GM21423 (cell line): ENCODE measurements at regions not wholly inside any gene's neighbourhood (a gene's known extent, or its start where the extent isn't known, plus 50 kb on each side); places are given as distances from the start of the nearest gene placed in this dataset.
"Not testable (repeated sequence)": the region's sequence is repeated elsewhere in the genome, so short reads cannot be mapped to it uniquely, and the experiment has no call there.

Experiments used
- ATAC-seq: cut with Tn5 transposase; IDR thresholded peaks from one replicate; pipeline ENCODE4 v1.9.1; 2021; ENCODE audit warnings: mild to moderate bottlenecking, moderate library complexity; ENCODE audit not compliant: unreplicated experiment

DNA sequence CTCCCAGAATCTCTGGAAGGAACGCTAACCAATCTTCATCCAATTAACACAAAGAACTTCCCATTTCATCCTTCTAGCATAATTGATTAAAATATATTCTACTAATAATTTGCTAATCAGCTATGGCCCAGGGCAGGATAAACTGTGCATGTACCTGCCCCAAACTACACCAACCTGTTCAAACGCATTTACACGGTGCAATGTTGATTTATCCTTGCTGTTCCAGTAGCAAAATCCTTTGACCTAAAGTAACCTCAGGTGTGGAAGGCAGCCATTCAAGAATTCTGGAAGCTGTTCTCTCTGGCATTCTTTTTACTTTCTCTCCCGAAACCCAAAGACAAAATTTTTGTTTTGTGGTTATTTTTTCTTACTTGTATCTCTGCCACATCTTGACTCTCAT, 309.4 kb downstream of the ZNF674 start:
- ATAC-seq: no peak

DNA sequence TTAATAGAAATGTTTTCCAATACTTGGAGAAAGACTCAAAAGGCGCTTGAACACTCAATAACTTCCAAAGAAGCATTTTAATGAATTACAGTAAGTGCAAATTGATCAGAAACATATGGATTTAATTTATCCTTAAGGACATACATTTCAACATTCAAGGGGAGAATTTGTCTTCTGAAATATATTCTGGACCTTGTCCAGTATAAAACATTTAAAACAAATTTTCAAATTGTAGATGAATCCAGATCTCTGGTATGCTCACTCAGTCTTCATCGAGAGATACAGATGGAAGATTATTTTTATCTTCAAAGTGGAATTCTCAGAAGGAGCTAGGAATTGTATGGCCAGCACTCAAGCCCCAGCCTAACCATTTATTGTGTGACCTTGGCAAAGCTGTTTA, 310.4 kb downstream of the ZNF674 start:
- no peak for ATAC-seq

DNA sequence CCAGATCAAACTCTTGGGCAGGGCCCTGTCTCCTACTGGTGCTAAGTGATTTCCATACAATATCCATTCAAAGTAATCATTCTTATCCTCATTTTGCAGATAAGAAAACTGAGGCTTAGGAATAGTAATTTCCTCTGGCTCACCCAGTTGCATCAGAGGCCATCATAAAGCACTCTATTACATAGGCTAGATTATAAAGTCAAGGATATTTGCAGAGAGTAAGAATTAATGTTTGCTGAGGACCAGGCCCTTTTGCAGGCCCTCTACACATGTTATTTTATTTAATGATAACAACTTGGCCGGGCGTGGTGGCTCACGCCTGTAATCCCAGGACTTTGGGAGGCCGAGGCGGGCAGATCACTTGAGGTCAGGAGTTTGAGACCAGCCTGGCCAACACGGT, 316.8 kb downstream of the ZNF674 start:
- ATAC-seq: no peak

DNA sequence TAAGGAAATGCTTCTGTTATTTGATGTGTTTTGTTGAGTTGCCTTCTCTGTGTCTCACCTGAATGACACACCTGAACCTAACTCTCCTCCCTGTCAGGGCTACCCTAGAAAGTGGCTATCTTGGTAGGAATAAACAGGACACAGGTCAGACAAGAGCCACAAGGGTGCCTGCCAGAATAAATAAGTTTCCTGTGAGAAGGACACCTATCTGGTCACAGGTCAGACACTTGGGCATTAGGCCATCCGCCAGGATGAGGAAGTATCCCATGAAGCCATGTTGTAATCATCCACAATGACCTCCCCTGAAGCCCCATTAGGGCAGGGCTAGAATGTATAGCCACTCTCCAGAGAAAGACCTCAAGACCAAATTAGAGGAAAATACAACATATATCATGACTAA, 318.8 kb downstream of the ZNF674 start:
- no peak for ATAC-seq

DNA sequence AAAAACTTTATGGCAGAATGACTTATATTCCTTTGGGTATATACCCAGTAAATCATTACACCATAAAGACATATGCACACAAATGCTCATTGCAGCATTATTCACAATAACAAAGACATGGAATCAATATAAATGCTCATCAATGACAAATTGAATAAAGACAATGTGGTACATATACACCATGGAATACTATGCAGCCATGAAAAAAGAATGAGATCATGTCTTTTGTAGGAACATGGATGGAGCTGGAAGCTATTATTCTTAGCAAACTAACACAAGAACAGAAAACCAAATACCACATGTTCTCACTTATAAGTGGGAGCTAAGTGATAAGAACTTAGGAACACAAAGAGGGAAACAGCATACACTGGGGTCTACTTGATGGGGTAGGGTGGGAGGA, 321.7 kb downstream of the ZNF674 start:
- ATAC-seq: not testable (repeated sequence)

DNA sequence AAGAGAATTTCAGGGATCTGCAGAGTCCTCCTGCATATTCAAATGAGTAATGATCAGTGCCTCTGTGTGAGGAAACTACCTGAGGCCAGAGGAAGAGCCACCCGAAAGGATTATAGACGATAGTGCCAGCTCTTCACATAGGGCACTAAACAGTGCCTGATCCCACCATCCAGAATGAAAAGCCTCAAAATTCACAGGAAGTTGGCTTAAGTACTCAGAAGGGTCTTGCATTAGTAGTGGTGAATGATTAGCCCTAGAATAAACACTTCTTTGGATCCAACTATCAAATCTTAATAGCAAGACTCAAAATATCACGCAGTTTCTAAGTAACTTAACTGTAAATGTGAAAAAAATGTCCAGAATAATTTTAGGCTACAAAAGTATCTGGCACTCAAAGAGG, 324.4 kb downstream of the ZNF674 start:
- ATAC-seq: no peak

DNA sequence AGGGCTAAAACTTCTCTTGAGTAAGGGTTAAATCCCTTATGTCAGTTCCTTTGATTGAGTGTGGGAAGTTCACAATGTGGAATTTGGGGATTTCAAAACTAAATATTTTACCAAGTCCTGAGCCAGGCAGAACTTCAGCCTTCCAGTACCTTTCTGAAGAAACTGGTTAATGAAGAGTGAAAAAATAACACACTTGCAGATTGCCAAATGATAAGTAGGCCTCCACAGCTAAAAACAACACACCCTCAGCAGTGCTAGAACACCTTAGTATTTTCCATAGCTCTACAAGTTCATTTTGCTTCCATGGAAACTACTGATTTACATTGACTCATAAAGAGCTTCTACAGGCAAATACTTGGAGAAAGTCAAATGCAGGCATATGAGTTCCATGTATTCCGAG, 326.8 kb downstream of the ZNF674 start:
- ATAC-seq: no peak

DNA sequence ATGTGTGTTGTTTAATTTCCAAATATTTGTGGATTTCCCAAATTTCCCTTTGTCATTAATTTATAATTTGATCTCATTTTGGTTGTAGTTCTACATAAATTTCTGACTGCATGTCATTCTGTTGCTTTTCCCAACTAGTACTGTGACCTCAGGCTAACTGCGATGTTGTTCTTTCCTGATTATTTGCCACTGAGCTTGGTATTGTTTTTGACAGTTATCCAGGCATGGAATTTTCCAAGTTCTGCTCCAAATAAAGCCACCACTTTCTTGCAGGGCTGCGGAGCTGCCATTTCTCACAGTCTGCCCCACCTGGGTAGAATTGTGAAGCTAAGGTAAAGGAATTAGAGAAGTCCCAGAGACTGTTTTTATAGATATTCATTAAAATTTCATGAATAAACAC, 328.8 kb downstream of the ZNF674 start:
- ATAC-seq: no peak

DNA sequence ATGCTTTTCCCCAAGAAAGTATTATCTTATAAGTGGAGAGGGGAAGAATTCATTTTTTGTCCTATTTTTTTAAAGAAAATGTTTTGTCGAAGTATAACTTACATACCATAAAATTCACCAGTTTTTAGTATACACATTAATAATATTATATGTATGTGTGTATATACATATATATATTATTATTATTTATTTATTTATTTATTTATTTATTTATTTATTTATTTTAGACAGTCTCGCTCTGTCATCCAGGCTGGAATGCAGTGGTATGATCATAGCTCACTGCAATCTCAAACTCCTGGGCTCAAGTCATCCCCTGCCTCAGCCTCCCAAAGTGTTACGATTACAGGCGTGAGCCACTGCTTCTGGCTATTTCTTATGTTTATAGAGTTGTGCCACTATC, 334.1 kb downstream of the ZNF674 start:
- no peak for ATAC-seq

DNA sequence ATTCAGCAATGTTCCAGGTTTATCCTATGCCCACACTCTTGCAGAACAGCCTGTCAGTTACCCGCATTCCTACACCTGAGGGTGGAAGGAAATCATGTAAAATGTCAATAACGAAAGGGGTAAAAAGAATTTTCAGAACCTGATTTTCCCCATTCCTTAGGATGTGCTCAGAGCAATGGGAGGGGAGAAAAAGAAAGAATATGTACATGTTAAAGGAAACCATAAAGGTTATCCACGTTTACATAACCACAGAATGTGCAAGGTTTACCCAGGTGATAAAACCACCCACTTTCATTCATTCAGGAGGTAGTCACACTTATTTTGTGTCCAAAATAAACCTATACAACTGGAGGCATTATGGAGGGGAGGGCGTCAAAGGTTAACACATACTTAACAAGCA, 335.5 kb downstream of the ZNF674 start:
- ATAC-seq: no peak

DNA sequence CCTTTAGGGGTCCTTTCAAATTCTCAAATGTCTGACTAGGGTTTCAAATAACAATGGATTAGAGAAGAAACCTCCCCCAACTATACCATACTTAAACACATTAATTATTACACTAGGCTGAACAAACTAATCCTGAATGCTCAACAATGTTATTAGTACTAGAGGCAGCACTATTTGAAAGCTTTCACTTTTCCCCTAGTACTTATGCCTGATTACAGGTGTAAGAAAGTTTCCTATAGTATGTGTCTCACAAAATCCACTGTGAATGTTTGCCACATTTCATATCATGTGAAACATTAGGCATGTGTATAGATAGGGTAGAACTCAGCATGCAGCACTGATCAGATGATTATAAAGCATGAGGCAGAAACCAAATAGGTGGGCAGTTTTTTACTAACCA, 336.2 kb downstream of the ZNF674 start:
- no peak for ATAC-seq

DNA sequence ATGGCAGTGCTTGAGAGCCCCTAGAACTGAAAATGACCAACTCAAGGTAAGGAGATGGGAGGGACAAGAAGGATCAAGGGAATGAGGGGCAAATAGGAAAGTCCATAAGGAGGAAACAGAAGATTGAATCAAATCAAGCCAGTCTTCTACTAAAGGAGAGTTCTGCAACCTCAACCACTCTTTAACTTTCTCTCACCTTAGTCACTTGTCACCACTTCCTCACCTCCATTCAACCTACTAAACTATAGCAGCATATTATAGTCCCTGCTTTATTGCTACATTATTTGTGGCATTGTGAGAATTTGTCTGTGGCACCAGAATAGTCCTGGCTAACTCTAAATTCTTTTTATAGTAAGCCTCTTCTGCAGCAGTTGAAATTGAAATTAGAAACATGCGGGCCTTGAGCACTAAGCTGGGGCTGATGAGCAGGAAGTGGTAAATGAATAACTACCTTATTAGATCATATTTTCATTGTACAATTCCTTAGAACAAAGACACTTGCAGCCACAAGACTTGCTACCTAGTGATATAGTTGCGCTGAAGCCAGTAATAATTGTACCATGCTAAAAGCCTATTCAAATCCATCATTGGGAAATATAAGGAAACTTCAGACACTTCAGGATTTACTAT, 336.9 kb downstream of the ZNF674 start:
- ATAC-seq: peak; percentile 76

DNA sequence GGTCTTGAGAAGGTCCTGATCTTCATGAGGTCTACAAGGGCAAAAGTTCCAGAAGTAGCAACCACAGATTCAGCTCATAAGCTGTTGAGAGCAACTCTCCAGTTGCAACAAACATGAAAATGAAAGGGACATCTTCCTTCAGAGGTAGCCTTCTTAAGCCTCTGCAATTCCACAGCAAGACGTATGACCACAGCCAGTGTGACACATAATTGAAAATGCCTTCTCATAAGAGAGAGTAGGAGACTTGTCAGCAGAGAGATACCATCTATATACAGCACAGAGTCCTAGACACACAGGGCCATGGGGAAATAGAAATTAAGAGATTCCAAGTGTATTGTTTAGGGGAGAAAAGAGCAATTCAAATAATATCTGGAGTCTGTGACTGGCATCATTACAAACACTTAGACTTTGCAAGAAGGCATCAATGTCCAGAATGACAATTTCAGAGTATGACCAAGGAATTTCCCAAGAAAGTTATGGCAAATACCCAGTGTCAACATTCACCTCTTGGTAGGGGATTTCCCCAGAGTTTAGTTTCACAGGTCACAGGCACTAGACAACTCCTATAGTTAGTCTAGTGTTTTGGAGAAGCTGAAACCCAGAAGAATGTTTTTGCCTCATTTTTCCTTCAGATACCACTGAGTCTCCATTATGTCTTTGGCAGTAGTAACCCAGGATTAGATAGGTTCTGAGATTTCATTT, 340.3 kb downstream of the ZNF674 start:
- ATAC-seq: no peak

DNA sequence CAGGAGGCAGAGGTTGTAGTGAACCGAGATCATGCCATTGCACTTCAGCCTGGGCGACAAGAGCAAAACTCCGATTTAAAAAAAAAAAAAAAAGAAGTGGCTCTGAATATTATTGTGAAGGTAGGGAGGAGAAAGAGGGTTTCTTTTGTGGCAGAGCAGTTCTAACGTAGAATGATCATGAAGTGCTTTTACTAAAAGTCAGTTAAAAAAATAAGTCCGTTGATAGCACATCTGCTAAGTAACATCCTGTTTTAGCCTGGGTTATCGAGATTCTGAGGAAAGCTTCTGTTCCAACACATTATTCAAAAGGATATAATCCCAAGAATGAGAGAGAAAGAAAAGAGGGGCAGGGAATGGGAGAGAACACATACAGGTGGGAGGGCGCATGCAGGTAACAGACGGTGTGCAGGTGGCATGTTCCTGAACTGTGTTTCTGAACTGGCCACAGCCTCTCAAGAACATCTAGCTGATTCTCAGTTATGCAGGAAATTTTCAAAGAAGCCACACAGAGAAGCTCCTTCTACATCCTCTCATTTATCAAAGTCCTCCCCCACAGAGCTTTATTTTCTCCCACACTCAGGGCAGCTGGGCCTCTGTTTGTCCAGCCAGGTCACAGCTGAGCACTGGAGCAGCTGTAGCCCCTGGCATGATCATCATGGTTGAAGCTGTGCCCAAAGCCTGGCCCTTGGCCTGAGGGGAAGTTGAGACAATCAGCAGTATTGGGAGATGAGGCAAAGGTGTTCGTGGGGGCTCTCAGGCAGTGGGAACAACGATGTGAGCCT, 342.3 kb downstream of the ZNF674 start:
- ATAC-seq: no peak

DNA sequence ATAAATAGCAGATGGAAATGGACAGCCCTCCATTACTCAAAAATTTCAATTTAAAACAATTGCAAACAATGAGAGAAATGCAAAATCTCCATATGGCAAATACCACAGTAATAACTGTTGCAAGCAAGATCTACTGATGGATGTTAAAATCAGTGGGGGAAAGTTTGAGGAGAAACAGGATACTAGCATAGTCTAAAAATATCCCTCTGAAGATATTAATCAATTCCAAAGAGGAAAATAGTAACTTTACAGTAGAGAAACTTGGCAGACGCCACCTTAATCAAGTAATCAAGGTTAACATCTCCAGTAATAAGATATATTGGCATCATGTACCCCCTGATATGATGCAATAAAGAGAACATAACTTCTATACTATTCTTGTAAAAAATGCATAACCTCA, 344.8 kb downstream of the ZNF674 start:
- no peak for ATAC-seq

DNA sequence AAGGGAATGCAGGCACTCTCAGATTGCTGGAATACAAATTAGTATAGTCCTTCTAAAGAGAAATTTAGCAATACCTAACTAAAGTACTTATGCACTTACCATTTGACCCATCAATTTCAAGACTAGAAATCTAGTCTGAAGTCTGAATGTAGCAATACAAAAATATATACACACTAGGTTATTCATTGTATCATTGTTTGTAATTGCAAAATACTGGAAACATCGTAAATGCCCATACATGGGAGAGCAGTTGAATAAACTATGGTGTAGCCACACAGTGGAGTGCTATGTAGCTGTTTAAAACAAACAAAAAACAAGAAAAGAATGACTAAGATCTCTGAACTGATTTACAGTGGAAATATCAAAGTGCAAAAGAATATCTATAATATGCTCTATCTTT, 346.4 kb downstream of the ZNF674 start:
- ATAC-seq: no peak

DNA sequence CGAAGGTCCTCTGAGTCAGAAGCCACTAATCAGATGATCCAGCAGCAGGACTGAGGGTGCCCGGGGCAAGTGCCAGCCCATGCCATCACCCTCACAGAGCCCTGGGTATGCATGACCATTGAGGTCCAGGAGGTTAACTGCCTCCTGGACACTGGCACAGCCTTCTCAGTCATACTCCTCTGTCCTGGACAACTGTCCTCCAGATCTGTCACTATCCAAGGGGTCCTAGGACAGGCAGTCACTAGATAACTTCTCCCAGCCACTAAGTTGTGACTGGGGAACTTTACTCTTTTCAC, 358.5 kb downstream of the ZNF674 start:
- not testable (repeated sequence) for ATAC-seq

DNA sequence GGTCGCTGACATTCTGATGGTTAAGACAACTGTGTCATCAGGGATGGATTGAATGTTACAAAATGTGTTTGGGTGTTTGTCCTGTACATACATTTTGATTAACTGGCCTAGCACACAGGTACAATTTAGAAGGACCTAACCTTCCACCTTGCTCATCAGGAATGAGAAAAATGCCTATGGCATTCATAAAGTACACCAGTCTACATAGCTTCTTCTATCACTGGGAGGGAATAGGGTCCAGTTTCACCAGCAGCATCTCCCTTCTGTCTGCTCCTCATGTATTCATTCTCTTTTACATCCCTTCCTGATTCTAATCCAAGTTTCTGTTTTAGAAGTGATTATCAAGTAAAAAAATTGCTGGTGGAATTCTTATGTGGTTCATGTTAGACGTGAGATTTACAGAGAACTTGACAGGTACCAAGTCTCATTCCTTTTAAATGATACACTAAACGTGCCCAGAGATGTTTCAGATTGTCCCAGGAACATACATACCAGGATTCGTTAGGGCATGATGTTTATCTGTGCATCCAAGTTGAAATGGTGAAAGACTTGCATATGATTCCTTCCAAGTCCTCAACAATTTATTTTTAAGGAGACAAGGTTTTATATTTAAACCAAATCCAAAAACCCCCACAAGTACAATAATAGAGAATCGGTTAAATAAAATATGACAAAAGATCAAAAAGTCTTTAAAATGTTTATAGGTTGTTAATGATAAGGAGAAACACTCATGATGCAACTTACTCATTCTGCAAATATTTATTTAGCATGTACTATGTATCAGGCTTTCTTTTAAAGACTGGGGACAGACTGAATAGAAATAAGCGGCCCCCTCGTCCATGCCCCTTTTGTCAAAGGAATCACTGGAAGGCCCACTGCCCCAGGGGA, 359.1 kb downstream of the ZNF674 start:
- no peak for ATAC-seq

DNA sequence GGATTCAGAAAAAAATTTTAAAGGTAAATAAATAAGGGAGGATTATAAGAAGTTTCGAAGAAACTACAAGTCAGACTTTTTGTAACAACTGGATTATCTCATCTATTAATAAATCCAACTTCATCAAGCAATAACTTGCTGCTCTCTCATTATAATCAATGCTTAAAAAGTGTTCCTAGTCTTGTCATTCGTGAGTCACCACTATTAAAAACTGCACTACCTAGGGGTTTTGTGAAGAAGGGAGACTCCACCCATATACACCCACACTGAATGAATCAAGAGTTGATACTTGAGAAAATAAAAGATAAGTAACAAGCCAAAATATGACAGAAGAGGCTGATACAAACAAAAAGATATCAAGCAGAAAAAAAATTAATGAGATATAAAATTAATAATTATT, 360.5 kb downstream of the ZNF674 start:
- ATAC-seq: no peak

DNA sequence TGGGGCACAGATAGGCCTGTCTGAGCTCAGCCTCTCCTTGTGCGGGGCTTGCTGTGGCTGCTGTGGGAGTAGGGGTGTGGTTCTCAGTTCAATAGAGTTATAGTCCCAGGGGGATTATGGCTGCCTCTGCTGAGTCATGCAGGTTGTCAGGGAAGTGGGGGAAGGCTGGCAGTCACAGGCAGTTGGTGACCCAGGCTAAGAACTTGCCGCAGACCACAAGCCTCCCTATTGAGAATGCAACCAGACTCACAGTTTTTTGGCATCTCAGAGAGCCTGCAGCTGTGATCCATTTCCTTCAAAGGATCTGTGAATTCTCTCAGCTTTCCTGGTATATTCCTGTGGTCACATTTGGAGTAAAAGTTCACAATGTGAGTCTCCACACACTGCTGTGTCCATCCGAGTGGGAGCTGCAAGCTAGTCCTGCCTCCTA, 364.9 kb downstream of the ZNF674 start:
- ATAC-seq: peak; percentile 94

DNA sequence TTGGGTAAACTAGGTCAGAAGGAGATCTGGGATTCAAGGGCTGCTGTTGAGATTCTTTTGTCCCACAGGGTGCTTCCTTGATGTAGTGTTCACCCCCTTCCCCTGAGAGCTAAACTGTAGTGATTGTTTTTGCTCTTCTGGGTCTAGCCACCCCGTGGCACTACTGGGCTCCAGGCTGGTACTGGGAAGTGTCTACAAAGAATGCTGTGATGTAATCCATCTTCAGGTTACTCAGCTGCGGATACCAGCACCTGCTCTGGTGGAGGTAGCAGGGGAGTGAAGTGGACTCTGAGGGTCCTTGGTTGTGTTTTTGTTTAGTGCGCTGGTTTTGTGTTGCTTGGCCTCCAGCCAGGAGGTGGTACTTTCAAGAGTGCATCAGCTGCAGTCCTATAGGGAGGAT, 365.5 kb downstream of the ZNF674 start:
- ATAC-seq: no peak
